SK-N-SH (cell line): ENCODE measurements at regions not wholly inside any gene's neighbourhood (a gene's known extent, or its start where the extent isn't known, plus 50 kb on each side); places are given as distances from the start of the nearest gene placed in this dataset.

Experiments
- CTCF ChIA-PET: fragments of 300-600, 350-600 bp; formaldehyde crosslinking; extraction: SDS; loops from one replicate; lab custom pipeline; 2021; lab: Yijun Ruan, JAX
- POLR2A ChIA-PET: fragments of 350-600 bp; sonication (Branson Sonifier 250); formaldehyde crosslinking; extraction: SDS; loops from one replicate; lab custom pipeline; 2020; ENCODE audit warnings: antibody characterized with exemption, inconsistent platforms; lab: Yijun Ruan, JAX
- DNase-seq: peaks from one replicate; pipeline ENCODE4 v3.0.0; 2012
- H2AFZ ChIP-seq: fragments of 200-600 bp; sonication (generic); 2 replicates; pipeline ENCODE4 v1.8.1; 2016; ENCODE audit warnings: antibody characterized with exemption, mild to moderate bottlenecking, low read depth
- H3F3A ChIP-seq: fragments of 200-600 bp; sonication (generic); replicated peaks from 2 replicates; pipeline ENCODE3; 2016; ENCODE audit warnings: antibody characterized with exemption, mild to moderate bottlenecking; ENCODE audit not compliant: insufficient read depth
- H3K27ac ChIP-seq, 2 experiments: fragments of 200-500 bp in 1 of 2; fragments of 200-600 bp in 1 of 2; sonication (Bioruptor generic) in 1 of 2; sonication (generic), shearing (Covaris generic) in 1 of 2; 2 replicates each; pipeline versions ENCODE4 v1.5.1 to v1.6.1; 2014 to 2016; ENCODE audit warnings: low read depth in 2 of 2, inconsistent platforms in 1 of 2, low read length in 1 of 2, mild to moderate bottlenecking in 1 of 2, mixed read lengths in 1 of 2
- H3K27me3 ChIP-seq: fragments of 200-600 bp; sonication (generic), shearing (Covaris generic); 2 replicates; pipeline ENCODE4 v1.6.1; 2016; ENCODE audit warnings: mixed run types; ENCODE audit not compliant: insufficient read depth
- H3K36me3 ChIP-seq, 2 experiments: fragments of 200-500 bp in 1 of 2; fragments of 200-600 bp in 1 of 2; sonication (Bioruptor generic) in 1 of 2; sonication (generic) in 1 of 2; replicated peaks in 1 of 2; 2 replicates each; pipeline versions ENCODE3 to v1.5.1; 2014 to 2016; ENCODE audit warnings: low read length in 1 of 2, mild to moderate bottlenecking in 1 of 2; ENCODE audit not compliant: insufficient read depth in 2 of 2, control insufficient read depth in 1 of 2
- H3K4me1 ChIP-seq, 2 experiments: fragments of 200-500 bp in 1 of 2; fragments of 200-600 bp in 1 of 2; sonication (Bioruptor generic) in 1 of 2; sonication (generic), shearing (Covaris generic) in 1 of 2; 2 replicates each; pipeline versions ENCODE4 v1.5.1 to v1.6.1; 2014 to 2016; ENCODE audit warnings: low read depth in 1 of 2, low read length in 1 of 2, mixed run types in 1 of 2; ENCODE audit not compliant: insufficient read depth in 2 of 2, control insufficient read depth in 1 of 2
- H3K4me2 ChIP-seq: fragments of 200-600 bp; sonication (generic), shearing (Covaris generic); 2 replicates; pipeline ENCODE4 v1.6.1; 2017; ENCODE audit warnings: mixed run types
- H3K4me3 ChIP-seq, 2 experiments: fragments of 200-500 bp in 1 of 2; fragments of 200-600 bp in 1 of 2; sonication (Bioruptor generic) in 1 of 2; sonication (generic), shearing (Covaris generic) in 1 of 2; 2 replicates each; pipeline versions ENCODE4 v1.5.1 to v1.8.1; 2014 to 2016; ENCODE audit warnings: low read depth in 2 of 2, inconsistent platforms in 1 of 2, low read length in 1 of 2, mild to moderate bottlenecking in 1 of 2, mixed read lengths in 1 of 2, moderate library complexity in 1 of 2
- H3K79me2 ChIP-seq: fragments of 200-600 bp; sonication (generic); 2 replicates; pipeline ENCODE4 v1.8.1; 2017; ENCODE audit warnings: mild to moderate bottlenecking; ENCODE audit not compliant: insufficient read depth
- H3K9ac ChIP-seq: fragments of 200-600 bp; sonication (generic); 2 replicates; pipeline ENCODE4 v1.6.1; 2017; ENCODE audit warnings: mixed run types
- H3K9me2 ChIP-seq: fragments of 200-600 bp; sonication (generic); 2 replicates; pipeline ENCODE4 v1.6.1; 2017; ENCODE audit warnings: mixed run types
- H3K9me3 ChIP-seq: fragments of 200-600 bp; sonication (generic); 2 replicates; pipeline ENCODE4 v1.6.1; 2017; ENCODE audit warnings: mixed run types, mild to moderate bottlenecking, moderate library complexity
- H4K20me1 ChIP-seq: fragments of 200-600 bp; sonication (generic); 2 replicates; pipeline ENCODE4 v1.6.1; 2017; ENCODE audit warnings: mild to moderate bottlenecking, mixed run types; ENCODE audit not compliant: insufficient read depth
- EZH2phosphoT487 ChIP-seq: fragments of 200-600 bp; sonication (generic); IDR thresholded peaks from 2 replicates; pipeline ENCODE4 v1.6.1; 2017; ENCODE audit warnings: low read depth, mixed run types, mild to moderate bottlenecking, antibody characterized with exemption, moderate library complexity, borderline replicate concordance
- FOSL2 ChIP-seq: IDR thresholded peaks from 2 replicates; pipeline ENCODE4 v1.4.0; 2012; ENCODE audit warnings: low read depth, mild to moderate bottlenecking, moderate library complexity, borderline replicate concordance
- FOXM1 ChIP-seq: IDR thresholded peaks from 2 replicates; pipeline ENCODE4 v1.4.0; 2012; ENCODE audit warnings: low read depth, mild to moderate bottlenecking
- GABPA ChIP-seq: IDR thresholded peaks from 2 replicates; pipeline ENCODE4 v1.4.0; 2012; ENCODE audit warnings: low read depth, mild to moderate bottlenecking
- GATA2 ChIP-seq: sonication (generic); formaldehyde crosslinking; IDR thresholded peaks from 2 replicates; pipeline ENCODE4 v1.5.0; 2020; ENCODE audit warnings: mild to moderate bottlenecking, missing genetic modification reagents
- IRF3 ChIP-seq: fragments of 150-350 bp; IDR thresholded peaks from 2 replicates; pipeline ENCODE4 v1.6.1; 2016; ENCODE audit warnings: mild to moderate bottlenecking, low read depth, low read length
- MEF2A ChIP-seq: IDR thresholded peaks from 2 replicates; pipeline ENCODE4 v1.4.0; 2012; ENCODE audit warnings: low read depth, borderline replicate concordance
- NFIC ChIP-seq: IDR thresholded peaks from 2 replicates; pipeline ENCODE4 v1.4.0; 2012; ENCODE audit warnings: borderline replicate concordance
- PBX3 ChIP-seq: IDR thresholded peaks from 2 replicates; pipeline ENCODE4; 2012
- REST ChIP-seq: IDR thresholded peaks from 2 replicates; pipeline ENCODE4 v1.6.1; 2012; ENCODE audit warnings: mild to moderate bottlenecking, low read depth, low read length, moderate library complexity
- SIN3A ChIP-seq: IDR thresholded peaks from 2 replicates; pipeline ENCODE4 v1.6.1; 2012; ENCODE audit warnings: low read depth, mild to moderate bottlenecking, low read length, moderate library complexity, borderline replicate concordance
- TCF12 ChIP-seq: IDR thresholded peaks from 2 replicates; pipeline ENCODE4 v1.4.0; 2012
- TEAD4 ChIP-seq: IDR thresholded peaks from 2 replicates; pipeline ENCODE4 v1.4.0; 2012; ENCODE audit warnings: mild to moderate bottlenecking, borderline replicate concordance; ENCODE audit not compliant: insufficient read depth
- USF1 ChIP-seq: IDR thresholded peaks from 2 replicates; pipeline ENCODE4 v1.4.0; 2012; ENCODE audit warnings: low read depth, borderline replicate concordance
- USF2 ChIP-seq: fragments of 150-350 bp; IDR thresholded peaks from 2 replicates; pipeline ENCODE4 v1.6.1; 2017; ENCODE audit warnings: antibody characterized with exemption, low read length, low read depth, borderline replicate concordance
- ZBTB33 ChIP-seq: IDR thresholded peaks from 2 replicates; pipeline ENCODE4 v1.4.0; 2012; ENCODE audit warnings: low read depth, borderline replicate concordance
- WGBS: methylation state at CpG from one replicate; pipeline ENCODE4 v1.1.6; 2017; ENCODE audit warnings: low lambda C conversion rate; 5-methylcytosine and 5-hydroxymethylcytosine counted together

- H3F3A ChIP-seq: no peaks in the 10 kb centered on the region
- POLR2A ChIA-PET: no interaction called here
- peak overlapping the region in 1 of 2 experiments; percentile 7; a peak in 1 of 4 replicates for H3K27ac ChIP-seq
- no peaks in the 10 kb centered on the region for H3K79me2 ChIP-seq
- no peaks in the 10 kb centered on the region for H3K36me3 ChIP-seq
- H3K4me2 ChIP-seq: no peak overlapping the region; the same call in 1 of the 2 replicates
- no peaks in the 10 kb centered on the region for H4K20me1 ChIP-seq
- WGBS: 79% methylated on average over 8 of the region's 8 CpGs
- no peak for DNase-seq
- no peak overlapping the region for H2AFZ ChIP-seq
- H3K9me2 ChIP-seq: no peaks in the 10 kb centered on the region
- H3K4me3 ChIP-seq: no peak overlapping the region
- no peaks in the 10 kb centered on the region for H3K9me3 ChIP-seq
- no peaks in the 10 kb centered on the region for H3K4me1 ChIP-seq
- no peak overlapping the region for H3K9ac ChIP-seq
- H3K27me3 ChIP-seq: no peaks in the 10 kb centered on the region
- CTCF ChIA-PET: no interaction called here
- TF ChIP-seq TEAD4: no peak
- TF ChIP-seq USF1: no peak
- no peak for TF ChIP-seq SIN3A
Measured at GRCh38 chr13:44874886-44875630, 114.2 kb downstream of the NUFIP1 start.

GRCh38 chr13:44874176-44874575 is 115.1 kb downstream of the NUFIP1 start:
- H3F3A ChIP-seq: no peaks in the 10 kb centered on the region
- 89% methylated on average over 8 of the region's 8 CpGs for WGBS
- POLR2A ChIA-PET: no interaction called here
- no peak for DNase-seq
- H3K27ac ChIP-seq: no peak overlapping the region
- no peaks in the 10 kb centered on the region for H4K20me1 ChIP-seq
- H3K4me3 ChIP-seq: no peak overlapping the region
- H3K79me2 ChIP-seq: no peaks in the 10 kb centered on the region
- no peaks in the 10 kb centered on the region for H3K36me3 ChIP-seq
- CTCF ChIA-PET: no interaction called here
- no peaks in the 10 kb centered on the region for H3K27me3 ChIP-seq
- no peak overlapping the region for H3K4me2 ChIP-seq
- no peak overlapping the region for H2AFZ ChIP-seq
- no peak overlapping the region for H3K9ac ChIP-seq
- H3K9me2 ChIP-seq: no peaks in the 10 kb centered on the region
- no peaks in the 10 kb centered on the region for H3K9me3 ChIP-seq
- TF ChIP-seq TEAD4 (no peak), FOXM1 (no peak), NFIC (no peak), FOSL2 (no peak), EZH2phosphoT487 (no peak), REST (no peak), IRF3 (no peak), GATA2 (CRISPR knock-in tag) (no peak), USF2 (no peak), PBX3 (no peak), MEF2A (no peak), TCF12 (no peak), ZBTB33 (no peak), GABPA (no peak)
- H3K4me1 ChIP-seq: no peaks in the 10 kb centered on the region
